Upper lobe of left lung (tissue), 4 donors: ENCODE measurements at regions not wholly inside any gene's neighbourhood (a gene's known extent, or its start where the extent isn't known, plus 50 kb on each side); places are given as distances from the start of the nearest gene placed in this dataset.

ENCODE experiments used
- CTCF ChIP-seq, 6 experiments: fragments of 450-650 bp in 4 of 6; fragments of 200-600 bp in 2 of 6; sonication (generic) in 2 of 6; IDR thresholded peaks; one replicate each; pipeline ENCODE4 v1.5.1; 2016 to 2019; ENCODE audit warnings: antibody characterized with exemption in 6 of 6
- EP300 ChIP-seq, 4 donors: sonication (generic); formaldehyde crosslinking; IDR thresholded peaks; one replicate each; pipeline ENCODE4 v1.5.1; 2017; ENCODE audit warnings: antibody characterized with exemption in 4 of 4, control low read depth in 2 of 4
- POLR2A ChIP-seq, 4 donors: fragments of 450-650 bp; IDR thresholded peaks; one replicate each; pipeline ENCODE4 v1.5.1; 2016 to 2017; ENCODE audit warnings: antibody characterized with exemption in 4 of 4, mild to moderate bottlenecking in 2 of 4
- POLR2AphosphoS5 ChIP-seq, 2 donors: sonication (generic); formaldehyde crosslinking; IDR thresholded peaks; one replicate each; pipeline ENCODE4 v1.5.1; 2017; ENCODE audit warnings: antibody characterized with exemption in 2 of 2

GRCh38 chr17:37841232-37841631 lies 83.0 kb upstream of the TBC1D3K start:
- TF ChIP-seq CTCF (IDR thresholded peaks at IDR 0.05) (no peak), POLR2A (IDR thresholded peaks at IDR 0.05) (no peak), POLR2AphosphoS5 (IDR thresholded peaks at IDR 0.05) (no peak), EP300 (IDR thresholded peaks at IDR 0.05) (no peak)
